ENCODE measurements at regions not wholly inside any gene's neighbourhood (a gene's known extent, or its start where the extent isn't known, plus 50 kb on each side); places are given as distances from the start of the nearest gene placed in this dataset.
"Not testable (repeated sequence)": the region's sequence is repeated elsewhere in the genome, so short reads cannot be mapped to it uniquely, and the experiment has no call there.

DNA sequence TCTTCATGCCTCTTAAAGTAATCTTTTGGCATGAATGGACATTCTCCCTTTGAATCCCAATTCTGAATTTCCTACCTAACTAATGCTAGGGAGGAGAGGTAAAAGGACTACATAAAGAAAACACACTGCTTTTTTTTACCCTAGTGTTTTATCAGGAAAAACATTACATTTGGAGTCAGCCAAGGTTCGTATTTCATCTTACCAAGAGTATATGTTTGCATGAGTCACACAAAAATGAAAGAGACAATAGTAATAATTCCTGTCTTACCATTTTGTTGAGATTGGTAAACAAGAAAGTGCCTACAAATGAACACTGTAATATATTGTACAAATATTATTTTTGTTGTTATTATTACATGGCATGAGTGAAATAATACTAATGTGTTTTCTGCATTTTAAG is 112.9 kb upstream of the WARS2 start:
- DNase-seq (ENCODE audit: low spot score), result no peak

DNA sequence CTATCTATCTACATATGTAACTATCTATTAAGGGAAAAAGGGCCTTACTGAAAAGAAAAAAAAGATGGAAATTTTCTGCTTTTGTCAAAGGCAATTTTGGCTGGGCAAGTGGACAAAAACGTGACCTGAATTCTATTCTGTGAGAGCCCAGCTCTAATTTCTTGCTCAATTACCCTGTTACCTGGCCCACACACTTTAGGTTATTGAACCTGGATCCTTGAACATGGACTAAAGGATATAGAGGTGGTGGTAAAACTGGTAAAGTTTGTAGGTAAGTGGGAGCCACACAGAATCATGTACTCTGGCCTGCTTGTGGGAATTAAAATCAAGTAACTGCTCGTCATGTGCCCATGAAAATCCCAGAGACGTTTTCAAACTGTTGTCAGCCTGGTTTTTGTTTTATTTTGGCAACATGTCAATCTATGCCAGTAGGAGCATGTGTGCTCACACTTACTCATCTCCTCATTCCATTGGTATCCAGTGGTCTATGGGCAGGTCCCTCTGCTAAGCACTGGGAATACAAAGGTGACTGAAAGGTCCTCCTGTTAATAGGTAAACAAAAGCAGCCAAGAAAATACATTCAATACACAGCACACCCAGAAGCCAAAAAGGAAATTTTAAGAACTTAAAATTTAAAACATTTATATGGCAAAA is 113.7 kb upstream of the WARS2 start:
- no peak for DNase-seq (ENCODE audit: low spot score)

DNA sequence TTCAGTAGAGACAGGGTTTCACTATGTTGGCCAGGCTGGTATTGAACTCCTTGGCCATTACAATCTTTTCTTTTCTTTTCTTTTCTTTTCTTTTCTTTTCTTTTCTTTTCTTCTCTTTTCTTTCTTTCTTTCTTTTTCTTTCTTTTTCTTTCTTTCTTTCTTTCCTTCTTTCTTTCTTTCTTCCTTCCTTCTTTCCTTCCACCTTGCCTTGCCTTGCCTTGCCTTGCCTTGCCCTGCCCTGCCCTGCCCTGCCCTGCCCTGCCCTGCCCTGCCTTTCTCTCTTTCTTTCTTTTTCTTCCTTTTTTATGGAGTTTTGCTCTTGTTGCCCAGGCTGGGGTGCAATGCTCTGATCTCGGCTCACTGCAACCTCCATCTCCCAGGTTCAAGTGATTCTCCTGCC is 112.5 kb upstream of the HAO2 start:
- DNase-seq (ENCODE audit: low spot score), result not testable (repeated sequence)

DNA sequence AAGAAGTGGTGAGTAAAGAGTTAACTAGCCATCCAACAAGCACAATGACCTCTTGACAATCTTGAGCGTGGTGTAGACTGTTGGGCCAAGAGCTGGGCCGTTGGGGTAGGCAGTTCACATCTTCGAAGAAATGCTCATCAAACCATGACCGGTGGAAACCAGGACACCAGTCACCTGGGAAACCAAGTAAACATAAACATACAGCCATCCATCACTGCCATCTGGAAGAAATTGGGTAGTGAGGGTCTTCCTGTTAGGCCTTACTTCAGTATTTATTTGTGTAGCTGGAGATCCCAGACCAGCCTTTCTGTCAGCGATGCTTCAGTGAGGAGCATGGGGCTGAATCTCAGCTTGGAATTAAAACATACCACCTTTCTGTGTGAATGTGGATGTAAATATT is 108.1 kb upstream of the HAO2 start:
- no peak for DNase-seq (ENCODE audit: low spot score)

DNA sequence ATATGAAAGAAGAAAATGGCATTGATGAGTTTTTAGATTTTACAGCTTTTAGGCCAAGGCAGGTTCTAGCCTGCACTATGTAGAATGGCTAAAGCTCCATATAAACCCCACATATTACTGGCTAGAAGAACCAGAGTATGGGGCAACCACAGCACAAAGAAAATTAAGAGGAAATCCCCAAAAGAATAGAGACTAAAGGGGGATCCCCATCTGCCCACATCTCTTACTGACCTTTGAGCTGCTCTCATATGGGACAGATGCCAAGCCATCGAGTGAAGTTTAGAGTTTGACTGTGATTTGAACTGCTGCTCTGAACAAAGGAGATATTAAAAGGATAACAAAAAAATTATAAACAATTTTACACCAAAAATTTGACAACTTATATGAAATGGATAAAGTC is 102.2 kb upstream of the HAO2 start:
- DNase-seq (ENCODE audit: low spot score), result no peak

DNA sequence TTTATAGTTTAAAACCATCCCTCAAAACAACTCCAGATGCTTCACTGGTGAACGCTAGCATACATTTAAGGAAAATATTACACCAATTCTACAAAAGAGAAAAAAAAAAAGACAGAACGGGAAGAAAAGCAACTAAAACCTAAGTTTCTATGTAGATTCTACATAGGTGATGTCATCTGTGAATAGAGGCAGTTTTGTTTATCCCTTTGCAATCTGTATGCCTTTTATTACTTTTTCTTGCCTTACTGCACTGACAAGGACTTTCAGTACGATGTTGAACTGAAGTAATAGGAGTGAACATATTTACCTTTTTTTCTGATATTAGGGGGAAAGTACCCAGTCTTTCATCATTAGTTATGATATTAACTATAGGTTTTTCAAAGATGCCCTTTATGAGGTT is 101.7 kb upstream of the HAO2 start:
- DNase-seq (ENCODE audit: low spot score), result no peak

DNA sequence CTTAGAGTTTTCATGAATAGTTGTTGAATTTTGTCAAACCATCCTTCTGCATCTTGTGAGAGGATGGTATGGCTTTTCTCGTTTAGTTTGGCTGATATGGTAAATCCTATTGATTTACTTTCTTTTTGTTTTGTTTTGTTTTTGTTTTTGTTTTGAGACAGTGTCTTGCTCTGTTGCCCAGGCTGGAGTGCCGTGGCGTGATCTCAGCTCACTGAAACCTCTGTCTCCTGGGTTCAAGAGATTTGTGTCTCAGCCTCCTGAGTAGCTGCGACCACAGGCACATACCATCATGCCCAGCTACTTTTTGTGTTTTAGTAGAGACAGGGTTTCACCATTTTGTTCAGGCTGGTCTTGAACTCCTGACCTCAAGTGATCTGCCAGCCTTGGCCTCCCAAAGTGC is 101.3 kb upstream of the HAO2 start:
- not testable (repeated sequence) for DNase-seq (ENCODE audit: low spot score)

DNA sequence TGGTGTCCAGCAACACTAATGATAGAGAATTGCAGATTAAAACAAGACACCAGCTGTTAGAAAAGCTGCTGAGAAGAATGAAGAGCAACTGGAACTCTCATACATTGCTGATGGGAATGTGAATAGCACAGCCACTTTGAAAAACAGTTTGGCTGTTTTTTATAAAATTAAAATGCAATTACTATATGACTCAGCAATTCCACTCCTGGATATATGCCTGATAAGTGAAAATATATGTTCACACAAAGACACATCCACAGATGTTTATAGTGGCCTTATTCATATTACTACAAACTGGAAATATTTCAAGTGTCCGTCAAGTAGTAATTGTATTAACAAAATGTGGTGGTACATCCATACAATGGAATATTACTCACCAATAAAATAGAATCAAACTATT is 99.7 kb upstream of the HAO2 start:
- no peak for DNase-seq (ENCODE audit: low spot score)

DNA sequence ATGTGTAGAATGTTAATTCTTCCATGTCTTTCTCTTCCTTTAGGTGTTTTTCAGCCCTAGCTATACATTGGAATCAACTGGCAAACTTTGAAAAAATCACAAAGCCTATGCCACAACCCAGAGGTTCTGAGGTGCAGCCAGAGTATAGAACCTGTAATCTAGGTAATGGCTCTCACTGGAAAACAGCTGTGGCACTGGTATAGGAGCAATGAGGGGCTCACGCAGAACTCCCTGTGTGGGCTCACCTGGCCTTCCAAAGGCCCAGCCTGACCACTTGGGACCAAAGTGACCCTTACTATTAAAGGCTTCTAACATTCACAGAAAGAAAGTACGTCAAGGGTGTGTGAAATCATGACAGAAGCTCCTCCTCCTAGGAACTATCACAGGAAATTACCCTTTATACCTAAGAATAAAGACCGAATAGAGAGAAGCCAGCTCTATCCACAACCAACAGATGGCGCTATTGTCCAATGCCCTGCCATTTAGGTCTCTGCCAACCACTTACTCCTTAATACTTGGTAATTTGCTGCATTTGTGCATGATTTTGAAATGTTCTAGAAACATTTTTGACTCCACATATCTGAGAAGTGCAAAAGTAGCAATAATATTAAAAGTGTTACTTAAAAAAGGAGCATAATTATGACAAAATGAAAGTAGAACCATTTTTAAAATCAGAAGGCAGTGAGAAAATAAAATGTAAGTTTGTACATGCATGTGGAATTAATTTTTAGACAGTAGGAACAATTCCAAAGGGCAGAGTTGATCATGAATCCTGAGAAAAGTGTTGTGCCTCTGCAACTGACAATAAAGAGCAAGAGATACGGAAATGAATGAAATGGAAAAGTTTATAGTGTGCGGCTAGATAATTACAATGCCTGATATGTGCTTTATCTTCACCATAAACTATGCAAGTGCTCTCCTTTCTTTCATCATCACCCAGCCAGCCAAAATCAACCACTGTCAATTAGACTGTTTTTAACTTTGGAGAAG is 93.1 kb upstream of the HAO2 start:
- peak; percentile 41 for DNase-seq (ENCODE audit: low spot score)

DNA sequence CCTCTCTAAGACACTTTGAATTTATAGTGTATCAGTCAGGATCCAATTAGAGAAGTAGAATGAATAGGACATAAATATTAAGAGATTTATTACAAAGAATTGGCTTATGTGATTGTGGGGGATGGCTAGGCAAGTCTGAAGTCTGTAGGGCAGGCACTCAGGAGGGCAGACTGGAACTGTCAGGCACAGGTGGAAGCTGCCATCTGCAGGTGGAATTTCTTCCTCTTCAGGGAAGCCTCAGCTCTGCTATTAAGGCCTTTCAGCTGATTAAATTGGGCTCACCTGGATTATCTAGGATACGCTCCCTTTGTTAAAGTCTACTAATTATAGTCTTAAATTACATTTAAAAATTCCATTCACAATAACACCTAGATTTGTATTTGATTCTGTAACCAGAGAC is 92.0 kb upstream of the HAO2 start:
- DNase-seq (ENCODE audit: low spot score), result no peak

DNA sequence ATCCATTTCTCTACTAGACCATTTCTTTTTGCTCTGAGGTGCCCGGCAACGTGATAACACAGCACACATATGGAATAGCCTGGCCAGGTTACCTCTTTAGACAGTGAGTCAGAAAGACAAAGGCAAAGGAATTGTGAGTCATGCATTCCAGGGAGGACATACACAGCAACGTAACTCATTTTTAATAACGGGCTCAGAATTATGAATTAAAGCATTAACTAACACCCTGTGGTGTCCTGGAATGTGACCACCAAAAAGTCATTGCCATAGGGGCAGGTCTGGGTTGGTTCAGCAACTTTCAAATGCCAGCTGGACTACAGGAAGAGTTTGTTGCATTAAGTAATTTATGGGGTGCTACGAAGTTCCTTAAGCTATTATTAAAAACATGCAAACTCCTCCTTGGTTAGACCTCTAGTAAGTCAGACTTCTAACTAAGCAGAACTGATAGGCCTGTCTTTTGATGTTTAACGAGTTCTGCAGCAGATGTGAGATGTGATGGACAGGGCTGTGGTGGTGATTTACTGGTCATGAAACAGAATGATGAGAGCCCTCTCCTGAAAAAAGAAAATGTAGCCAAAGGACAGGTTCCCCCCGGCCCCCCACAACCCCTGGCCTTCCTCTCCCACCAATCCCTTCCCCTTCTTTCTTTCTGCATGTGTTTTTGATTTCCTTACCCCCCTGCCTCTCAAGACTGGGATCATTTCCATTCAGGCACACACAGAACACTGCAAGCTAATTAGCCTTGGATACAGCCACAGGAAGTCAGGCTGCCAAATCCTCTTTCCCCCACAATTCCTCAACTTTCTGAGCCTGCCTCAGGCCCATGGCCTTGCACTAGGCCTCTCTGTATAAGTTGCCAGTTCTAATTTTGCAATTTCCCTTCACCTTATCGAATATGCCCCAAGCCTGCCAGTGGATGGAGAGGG is 88.9 kb upstream of the HAO2 start:
- DNase-seq (ENCODE audit: low spot score), result no peak

DNA sequence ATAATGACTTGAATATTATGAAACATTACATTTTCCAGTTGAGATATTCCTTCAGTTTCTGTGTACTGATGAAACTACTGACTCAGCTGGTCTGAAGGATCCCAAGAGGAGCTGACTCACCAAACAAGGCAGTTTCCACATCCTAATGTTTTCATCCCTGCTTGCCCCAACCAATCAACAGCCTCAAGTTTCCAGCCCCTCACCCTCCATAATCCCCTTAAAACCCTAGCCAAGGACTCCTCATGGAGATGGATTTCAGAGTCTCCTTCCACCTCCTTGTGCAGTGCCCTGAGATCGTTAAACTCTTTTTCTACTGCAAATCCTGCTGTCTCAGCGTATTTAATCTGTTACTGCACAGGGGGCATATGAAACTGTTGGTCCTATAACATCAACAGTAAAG is 83.1 kb upstream of the HAO2 start:
- no peak for DNase-seq (ENCODE audit: low spot score)

DNA sequence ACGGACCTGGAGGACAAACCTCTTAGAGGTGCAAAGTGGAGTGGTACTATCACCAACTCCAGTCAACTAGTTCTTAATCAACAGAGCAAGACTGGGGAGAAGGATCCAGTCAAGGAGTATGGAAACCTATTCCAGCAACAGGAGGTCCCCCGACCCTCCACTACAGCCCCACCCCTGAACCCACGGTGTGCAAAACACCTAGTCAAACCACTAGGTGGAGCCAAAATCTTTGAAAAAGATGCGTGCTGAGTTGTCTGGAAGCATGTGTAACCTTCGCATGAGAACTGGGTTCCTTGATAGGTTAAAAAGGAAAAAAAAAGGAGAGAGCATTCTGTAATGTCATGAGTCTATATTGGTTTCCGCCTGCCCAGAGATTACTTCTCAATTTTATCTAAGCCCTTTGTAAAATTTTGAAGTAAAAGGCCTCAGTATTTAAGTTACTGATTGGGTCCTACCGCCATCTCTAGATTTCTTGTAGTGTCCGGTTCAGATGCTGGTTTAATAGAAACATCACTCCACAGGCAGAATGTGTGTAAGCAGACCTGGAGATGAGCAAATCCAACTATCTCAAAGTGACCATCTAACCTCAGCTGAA is 81.9 kb upstream of the HAO2 start:
- no peak for DNase-seq (ENCODE audit: low spot score)

DNA sequence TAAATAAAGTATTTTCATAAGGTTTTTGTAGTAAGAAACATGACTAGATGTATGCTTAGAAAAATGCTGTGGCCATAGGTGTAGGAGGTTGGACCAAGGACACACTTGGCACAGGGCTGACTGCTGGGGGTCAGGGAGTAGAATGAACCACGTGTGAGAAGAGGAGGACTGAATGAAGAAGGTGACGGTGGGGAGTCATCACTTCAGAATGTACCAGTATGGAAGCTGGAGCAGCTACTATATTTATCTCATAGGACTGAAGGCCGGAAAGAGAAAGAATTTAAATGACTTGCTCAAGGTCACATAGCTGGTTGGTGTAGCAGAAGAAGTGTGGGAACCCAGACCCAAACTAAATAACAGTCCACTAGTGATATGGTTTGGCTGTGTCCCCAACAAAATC is 79.8 kb upstream of the HAO2 start:
- DNase-seq (ENCODE audit: low spot score), result no peak

DNA sequence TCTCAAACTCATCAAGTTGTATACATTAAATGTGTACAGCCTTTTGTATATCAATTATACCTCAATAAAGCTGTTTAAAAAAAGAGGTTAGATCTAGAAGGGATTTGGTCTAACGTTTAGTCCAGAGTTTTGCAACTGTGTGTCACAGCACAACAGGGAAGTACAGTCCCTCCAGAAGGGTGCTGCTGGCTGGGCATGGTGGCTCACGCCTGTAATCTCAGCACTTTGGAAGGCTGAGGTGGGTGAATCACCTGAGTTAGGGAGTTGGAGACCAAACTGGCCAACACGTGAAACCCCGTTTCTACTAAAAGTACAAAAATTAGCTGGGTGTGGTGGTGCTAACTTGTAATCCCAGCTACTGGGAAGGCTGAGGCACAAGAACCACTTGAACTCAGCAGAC is 78.3 kb upstream of the HAO2 start:
- no peak for DNase-seq (ENCODE audit: low spot score)

DNA sequence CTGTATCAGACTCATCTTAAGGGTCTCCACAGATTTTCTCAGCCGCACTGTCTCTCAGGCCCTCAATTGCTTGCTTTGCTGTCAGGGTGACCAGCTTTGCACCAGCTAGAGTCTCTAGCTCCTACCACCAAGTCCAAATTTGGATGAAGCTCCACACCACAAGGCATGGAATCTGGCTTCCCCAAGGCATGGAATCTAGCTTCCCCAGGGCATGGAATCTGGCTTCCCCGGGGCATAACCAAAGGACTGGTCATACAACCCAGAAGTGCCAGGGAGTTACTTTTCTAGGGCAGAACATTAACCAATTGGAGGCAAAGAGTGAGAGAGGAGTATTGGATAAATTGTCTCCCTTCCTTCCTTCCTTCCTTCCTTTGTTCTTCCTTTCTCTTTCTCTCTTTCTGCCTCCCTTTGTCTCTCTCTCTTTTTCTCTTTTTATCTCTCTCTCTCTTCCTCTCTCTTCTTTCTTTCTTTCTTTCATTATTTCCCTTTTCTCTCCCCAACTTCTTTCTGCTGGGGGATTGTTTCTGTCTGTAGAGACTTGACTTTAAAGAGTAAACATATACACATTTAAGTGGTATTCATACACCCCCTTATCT is 76.9 kb upstream of the HAO2 start:
- DNase-seq (ENCODE audit: low spot score), result no peak

DNA sequence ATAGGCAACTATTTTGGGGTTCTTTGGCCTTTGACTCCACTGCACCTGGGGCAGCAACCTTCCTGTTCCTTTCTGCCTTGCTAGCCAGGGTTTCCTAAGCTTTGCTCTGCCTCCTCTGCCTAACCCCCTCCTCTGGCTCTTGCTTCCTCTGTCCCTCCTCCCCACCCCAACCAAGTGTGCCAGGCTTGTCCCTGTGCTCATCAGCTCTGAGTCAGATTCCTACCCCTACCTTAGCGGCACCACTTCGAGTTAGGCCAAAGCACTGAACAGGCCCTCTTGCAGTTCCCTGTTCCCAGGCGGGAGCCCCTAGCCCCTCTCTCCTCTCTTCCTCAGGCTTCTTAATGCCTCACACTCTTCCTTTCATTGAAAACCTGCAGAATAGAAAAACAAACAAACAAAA is 74.8 kb upstream of the HAO2 start:
- no peak for DNase-seq (ENCODE audit: low spot score)

DNA sequence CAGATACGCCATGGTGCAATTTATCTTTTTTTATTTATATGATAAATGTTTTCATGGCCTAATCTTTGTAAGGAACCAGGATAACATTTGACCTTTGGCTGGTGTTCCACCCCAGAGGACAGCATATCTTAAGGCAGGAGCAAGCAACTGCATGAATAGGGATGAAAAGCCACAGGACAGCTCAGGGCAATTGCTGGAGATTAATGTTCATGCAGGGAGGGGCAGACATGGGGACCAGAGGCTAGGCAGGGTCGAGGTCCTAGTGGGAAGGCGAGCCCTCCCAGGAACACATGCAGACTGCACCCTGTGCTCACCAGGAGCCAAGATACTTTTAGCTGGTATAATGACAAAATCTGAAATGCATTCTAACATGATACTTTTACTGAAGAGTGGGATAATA is 74.4 kb upstream of the HAO2 start:
- no peak for DNase-seq (ENCODE audit: low spot score)

DNA sequence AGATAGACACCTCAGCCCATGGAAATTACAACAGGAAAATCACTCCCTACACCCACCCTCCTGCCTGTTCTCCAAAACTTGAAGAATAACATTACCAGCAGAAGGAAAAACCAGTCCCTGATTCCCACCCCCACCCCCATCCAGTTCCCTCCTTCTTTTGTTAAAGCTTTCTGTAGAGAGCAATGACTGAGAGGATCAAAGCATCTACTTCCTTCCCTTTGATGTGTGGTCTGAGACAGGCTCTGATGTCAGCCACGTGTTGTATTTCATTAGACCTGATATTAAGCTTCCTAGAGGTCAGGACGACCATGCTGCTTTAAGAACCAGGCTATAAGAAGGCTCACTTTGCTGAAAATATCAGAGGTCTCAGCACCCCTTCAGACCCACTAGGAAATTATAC is 73.9 kb upstream of the HAO2 start:
- DNase-seq (ENCODE audit: low spot score), result no peak

DNA sequence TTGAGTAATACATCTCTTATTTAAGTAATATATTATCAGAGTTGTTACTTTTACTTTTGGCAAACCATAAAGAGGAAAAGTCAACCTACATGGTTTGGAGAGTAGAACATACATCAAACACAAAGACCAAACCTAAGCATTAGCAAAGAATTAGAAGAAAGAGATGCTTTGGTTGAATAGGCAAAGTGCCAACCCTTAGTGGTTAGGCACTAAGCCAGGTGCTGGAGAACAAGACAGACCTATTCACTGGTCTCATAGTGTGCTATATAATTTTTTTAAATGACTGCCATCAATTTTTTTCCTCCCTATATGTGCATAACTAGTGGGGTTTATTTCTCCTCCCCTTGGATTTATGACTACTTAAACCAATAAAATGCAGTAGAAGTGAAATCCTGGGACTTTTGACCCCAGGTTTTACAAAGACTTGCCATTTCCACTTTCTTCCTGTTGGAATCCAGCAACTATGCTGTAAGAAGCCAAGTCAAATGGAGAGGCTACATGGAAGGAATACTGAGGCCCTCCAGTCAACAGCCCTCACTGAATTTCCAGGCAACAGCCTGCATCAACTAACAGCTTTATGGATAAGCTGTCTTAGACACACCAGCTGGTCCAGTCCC is 69.8 kb upstream of the HAO2 start:
- DNase-seq (ENCODE audit: low spot score), result no peak

DNA sequence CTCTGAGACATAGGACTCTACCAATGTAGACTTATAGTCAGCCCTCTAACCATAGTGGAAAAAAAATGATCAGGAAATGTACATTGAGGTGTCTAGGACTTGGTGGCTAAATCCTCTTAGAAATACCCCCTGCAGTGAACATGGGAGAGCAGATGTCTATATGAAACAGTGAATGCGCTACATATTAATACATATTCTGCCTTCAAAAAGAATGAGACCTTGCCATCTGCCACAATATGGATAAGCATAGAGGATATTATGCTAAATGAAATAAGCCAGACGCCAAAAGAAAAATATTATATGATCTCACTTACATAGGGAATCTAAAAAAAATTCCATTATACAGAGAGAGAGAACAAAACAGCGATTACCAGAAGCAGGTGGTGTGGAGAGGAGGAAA is 66.6 kb upstream of the HAO2 start:
- no peak for DNase-seq (ENCODE audit: low spot score)

All from hematopoietic multipotent progenitor cell treated with erythropoietin and hydrocortisone succinate and interleukin-3 and kit ligand, for 17 days (in vitro differentiated cells).